ENCODE measurements at regions not wholly inside any gene's neighbourhood (a gene's known extent, or its start where the extent isn't known, plus 50 kb on each side); places are given as distances from the start of the nearest gene placed in this dataset.

DNA sequence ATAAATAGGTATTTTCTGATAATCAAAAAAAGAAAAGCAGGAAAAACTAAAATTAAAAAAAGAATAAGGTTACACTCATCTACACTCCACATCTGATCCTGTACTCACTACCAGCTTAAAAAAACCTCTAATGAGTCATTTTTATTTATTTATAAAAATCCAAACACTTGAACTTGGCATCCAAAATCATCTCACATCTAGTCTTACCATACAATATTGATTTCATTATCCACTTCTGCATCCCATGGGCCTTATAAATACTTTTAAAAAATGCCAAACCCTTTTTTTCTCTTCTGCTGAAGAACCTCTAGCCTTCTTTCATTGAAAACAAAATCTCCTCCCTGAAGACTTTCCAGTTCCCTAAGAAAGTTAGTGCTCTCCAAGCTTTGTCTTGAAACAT, 109.7 kb downstream of the TMTC3 start:
- no peak for FAIRE-seq

- FAIRE-seq = no peak
These were observed 111.4 kb downstream of the TMTC3 start for GRCh38 chr12:88253371-88253978.

DNA sequence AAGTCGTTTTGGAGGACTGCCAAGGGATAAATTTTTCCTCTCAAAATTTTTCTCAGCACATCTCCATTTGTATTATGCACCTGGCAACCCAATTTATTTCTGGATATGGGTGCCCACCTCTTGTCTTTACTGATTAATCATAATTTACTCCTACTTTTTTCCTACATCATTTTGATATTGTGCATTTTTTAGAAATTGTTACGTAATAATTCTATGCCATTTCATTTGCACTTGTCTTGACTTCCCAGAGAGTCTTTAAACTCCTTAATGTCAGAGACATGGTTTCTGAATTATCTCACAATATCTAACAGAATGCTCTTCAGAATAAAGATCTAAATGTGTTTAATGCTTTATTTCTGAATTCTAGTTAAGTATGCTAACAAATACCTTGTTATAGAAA, 113.1 kb downstream of the TMTC3 start:
- FAIRE-seq = no peak

DNA sequence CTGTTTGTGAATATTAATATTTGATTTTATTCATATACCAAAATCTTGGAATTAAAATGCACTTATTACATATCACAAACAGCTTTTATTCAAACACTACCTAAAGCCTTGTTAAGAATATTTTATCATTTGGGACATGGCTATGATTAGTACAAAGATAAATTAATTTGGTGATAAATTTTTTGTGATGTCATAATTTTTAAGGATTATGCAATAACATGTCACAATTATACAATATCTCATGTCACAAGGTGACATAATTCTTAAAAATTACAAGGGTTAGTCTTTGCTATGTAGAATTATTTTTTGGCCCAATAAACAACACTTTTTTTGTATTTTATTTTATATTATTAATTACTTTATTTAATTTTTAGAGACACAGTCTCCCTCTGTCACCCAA, 113.7 kb downstream of the TMTC3 start:
- FAIRE-seq = no peak

DNA sequence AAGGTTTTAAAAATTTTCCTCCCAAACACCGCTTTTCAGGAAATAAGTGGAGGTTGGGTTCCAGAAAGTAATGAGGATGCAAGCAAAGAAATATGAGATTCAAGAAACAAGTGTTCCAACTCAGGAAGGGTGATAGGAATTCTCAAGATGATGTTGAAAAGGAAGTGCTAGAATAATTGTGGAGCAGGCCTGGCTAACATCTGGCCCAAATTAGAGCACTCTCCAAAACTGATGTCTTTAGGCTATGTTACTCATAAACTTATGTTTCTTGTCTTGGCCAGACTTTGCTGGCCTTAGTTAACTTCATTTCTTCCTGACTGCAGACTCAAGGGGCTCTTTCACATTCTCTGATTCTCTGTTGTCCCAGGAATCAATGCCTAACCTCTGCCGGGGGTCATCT, 116.3 kb downstream of the TMTC3 start:
- no peak for FAIRE-seq

DNA sequence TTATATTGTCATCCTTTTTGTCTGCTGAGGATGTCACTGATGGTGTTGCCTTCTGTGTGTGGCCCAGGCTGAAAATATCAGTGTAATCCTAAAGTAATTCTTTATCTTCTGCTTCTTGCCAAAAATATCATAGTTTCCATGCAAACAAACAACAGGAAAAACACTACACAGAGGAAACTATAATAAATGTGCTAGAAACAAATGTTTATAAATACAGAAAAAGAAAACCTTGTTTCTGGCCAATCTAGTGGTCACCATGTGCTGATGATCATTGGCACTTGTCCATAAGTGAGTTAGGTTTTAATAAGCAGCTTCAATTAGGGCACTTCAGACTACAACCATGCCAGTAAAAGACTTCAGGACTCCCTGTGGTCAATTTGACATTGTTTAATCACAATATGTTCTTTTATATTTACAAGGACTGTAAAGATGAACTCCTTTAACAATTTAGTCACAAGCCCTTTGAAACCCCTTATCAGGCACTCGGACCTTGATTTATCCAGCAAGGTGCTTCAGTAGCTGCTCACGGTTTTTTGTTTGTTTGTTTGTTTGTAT, 124.8 kb downstream of the TMTC3 start:
- FAIRE-seq = no peak

DNA sequence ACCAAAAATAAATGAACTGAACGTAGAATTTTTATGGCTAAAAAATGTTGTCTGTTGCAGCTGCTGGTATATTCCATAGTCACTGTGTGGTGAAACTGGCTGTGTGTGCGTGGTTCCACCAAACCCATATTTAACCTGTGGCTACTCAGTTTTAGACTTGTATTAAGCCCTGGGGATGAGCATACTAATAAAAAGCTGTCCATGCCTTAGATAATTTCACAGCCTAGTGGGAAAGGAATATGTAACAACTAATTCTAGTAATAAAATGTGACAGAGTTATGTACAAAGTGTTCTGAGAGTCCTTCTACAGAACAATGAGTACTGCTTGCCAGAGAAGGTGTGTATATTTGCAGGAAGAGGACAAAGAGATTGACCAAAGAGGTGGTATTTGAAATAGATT, 125.5 kb downstream of the TMTC3 start:
- FAIRE-seq = no peak

- no peak for FAIRE-seq
These were observed 130.3 kb downstream of the TMTC3 start for GRCh38 chr12:88272456-88272855.

DNA sequence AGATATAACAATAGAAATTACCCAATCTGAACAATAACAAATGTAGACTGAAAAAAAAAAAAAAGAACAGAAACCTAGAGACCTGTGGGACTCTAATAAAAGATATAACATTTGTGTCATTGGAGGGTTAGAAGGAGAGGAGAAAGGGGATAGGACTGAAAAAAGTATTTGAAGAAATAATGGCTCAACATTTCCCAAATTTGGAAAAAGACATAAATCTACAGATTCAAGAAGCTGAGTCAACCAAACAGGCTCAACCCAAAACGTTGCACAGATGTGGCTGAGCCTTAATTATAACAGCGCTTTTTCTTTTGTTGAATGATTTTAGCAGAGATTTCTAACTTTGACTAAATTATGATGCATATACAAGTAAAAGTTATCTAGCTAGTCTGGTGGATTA, 131.3 kb downstream of the TMTC3 start:
- FAIRE-seq = no peak

- FAIRE-seq = no peak
These were observed 131.8 kb downstream of the TMTC3 start for GRCh38 chr12:88273875-88274274.

DNA sequence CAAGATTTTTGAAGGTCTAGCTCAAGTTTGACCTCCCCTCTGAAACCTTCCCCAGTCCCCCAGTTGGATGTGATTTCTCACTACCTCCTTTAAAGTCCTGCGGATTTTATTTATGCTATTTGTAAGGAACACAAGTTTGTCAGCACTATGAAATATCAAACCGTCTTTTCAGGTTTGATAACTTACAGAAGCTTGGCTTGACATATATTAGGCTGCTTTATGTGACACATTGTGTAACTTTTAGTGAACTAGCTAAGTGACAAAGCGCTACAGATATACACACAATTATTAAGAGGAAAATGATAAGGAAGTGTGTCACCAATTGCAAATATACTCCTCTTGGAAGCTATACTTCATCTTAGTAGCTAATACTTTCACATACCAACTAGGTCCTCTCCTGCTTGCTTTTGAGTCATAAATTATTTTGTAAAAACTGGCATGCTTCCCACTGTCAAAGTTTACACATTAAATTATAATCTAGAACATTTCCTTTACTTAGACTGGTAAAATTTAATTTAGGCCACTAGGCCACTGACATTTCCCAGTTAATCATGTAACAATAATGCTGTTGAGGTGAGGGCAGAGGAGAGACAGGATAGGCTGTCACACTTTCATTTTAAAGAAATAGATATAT, 149.5 kb downstream of the TMTC3 start:
- FAIRE-seq = no peak

DNA sequence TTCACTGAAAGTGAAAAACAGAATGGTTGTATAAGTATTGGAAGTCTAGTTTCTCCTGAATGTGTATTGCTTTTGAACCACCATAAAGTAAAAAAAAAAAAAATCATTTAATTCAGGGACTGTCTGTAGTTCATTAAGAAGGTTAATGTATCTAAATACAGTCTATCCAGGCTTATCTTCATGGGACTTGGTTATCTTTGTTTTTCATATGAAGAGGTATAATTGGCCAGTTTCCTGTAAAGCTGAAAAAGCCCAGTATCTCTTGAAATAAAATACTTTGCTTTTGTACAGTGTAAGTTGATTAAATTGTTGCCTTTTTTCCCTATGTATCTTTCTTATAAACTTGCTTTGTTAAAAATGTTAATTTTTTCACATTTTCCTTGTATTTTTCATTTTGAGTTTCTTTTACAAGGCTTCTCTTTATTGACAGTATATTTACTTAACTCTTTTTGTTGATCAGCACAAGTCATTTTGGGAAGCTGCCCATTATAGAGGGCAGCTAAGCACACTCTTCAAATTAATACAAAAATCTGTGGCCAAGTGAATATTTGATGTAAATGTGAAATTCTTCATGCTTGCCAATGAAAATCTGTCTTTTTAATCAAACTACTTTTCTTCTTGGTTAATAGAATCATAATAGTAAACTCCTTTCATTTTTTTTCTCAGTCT, 156.0 kb downstream of the TMTC3 start:
- no peak for FAIRE-seq

DNA sequence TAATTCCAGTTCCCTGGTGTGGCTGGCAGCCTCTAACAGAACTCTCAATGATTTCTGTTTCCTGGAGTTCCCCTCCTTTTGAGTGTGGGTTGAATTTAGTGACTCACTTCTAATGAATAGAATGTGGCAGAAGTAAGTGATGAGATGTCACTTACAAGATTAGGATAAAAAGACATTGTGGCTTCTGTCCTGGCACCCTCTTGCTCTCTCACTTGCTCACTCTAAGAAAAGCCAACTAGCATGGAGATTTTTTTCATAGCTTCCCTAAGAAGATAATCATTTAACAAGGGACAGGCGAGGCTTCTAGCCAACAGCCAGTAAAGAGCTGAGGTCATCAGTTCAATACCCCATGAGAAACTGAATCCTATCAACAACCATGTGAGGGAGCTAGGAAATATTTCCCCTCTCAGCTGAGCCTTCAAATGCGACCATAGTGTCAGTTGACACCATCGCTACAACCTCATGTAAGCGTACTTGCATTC, 156.7 kb downstream of the TMTC3 start:
- no peak for FAIRE-seq

DNA sequence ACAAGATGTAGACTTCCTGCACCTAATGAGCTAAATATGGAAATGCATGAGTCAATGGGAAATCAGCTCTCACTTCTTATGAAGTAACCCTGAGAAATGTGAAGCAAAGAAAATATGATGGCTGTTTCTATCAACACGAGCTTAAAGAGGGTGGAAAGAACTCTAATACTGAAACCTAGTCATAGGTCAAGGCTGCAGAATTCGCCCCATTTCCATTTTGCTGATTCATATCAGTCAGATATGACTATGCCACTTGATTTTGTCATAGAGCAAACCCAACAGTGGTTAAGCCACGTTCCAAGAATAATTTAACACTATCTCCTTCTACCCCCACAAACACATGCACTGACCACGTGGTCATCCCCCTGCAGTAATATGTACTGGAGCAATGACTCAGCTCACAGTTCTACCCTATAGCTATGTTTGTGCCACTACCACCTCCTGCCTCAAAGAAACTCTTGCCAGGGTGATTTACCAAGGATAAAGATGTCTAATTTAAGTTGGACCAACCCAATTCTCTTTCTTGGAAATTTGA, 157.5 kb downstream of the TMTC3 start:
- FAIRE-seq = no peak

GRCh38 chr12:88300931-88301330, 158.8 kb downstream of the TMTC3 start:
- no peak for FAIRE-seq

DNA sequence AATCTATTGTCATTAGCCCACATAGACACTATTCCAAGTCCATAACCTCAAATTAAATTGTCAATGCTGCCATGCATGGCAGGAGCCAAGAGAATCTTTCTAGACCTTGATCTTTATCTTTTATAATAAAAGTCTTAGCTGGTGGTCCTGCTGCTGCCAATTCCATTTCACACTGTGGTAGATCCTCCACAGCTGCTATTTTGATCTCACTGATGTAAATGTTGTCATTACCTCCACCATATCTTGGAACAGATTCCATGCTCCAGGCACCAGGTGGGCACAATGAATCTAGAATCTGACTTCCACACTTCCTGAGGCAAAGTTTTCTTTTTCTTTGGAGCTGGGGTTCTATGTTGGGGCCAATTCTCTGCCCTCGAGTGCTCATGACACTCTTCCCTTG, 161.2 kb downstream of the TMTC3 start:
- FAIRE-seq = no peak

GRCh38 chr12:88305254-88305890, 163.3 kb downstream of the TMTC3 start:
- no peak for FAIRE-seq

DNA sequence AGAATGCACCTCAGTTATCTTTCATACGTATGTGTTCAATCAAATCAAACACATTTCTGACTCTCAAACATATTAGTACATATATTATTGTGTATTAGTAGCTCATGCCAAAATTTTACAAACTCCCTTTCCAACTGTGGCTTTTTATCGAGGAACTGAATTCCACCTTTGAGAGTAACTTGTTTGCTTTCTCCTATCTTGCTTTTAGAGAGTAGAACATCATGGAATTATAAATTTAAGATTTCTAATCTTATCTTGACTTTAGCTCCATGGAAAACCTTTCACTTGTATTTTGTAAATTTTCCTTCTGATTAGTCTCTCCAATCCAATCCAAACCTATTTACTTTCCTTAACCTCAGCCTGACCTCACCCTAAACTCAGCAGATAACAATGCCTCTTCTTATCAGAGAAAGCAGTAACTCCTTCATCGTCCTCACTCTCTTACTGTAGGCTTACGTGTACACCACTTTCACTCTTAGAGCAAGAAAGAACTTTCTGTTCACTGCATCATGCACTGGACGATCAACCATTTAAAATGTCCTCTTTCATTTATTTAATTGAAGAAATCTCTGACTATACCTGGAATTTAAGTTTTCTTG, 164.5 kb downstream of the TMTC3 start:
- no peak for FAIRE-seq

GRCh38 chr12:88307961-88308360, 165.9 kb downstream of the TMTC3 start:
- no peak for FAIRE-seq

- no peak for FAIRE-seq
These were observed 166.7 kb downstream of the TMTC3 start for GRCh38 chr12:88308825-88309224.

DNA sequence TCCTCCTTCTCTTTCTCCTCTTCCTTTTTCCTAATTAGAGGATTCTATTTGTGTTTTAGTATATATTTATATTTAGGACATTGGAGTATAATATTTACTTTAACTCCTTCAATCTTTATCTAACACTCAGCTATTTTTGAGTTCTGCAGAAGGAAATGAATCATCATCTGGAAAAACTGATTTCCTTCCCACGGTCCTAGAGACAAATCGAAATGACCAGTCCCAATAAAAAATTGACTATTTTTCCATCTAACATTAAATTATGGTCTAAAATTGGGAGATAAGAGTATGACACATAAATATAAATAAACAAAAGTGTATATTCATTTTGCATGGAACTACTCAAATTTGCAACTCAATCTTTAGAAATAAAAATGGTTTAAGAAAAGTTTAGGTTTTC, 167.4 kb downstream of the TMTC3 start:
- FAIRE-seq = no peak

DNA sequence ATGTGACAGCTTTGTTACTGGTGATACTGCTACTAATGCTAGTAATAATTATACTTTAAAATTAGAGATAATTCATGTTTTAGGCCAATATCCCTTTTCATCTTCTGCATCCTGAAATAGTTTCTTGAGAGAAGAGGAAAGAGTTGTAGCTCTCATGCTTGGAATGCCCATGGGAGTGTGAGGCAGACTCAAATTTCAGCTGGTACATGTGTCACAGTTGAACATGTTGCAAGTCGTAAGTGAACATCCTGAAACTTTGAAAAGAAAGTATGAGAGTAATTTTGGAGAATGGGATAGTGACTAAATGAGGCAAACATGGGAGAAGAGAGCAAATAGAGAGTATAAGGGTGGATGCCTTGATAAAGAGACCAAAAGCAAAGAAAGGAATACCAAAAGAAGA, 168.0 kb downstream of the TMTC3 start:
- no peak for FAIRE-seq

- FAIRE-seq = no peak
These were observed 168.6 kb downstream of the TMTC3 start for GRCh38 chr12:88310666-88311065.

All from A204.1 (cell line).